Liver (tissue), 8 donors: ENCODE measurements at regions not wholly inside any gene's neighbourhood (a gene's known extent, or its start where the extent isn't known, plus 50 kb on each side); places are given as distances from the start of the nearest gene placed in this dataset.

ENCODE experiments used
- DNase-seq: peaks from one replicate; pipeline ENCODE4 v3.0.0-alpha.2; 2017; ENCODE audit warnings: low spot score
- H3K27ac ChIP-seq, 2 donors: one replicate each; pipeline ENCODE4 v1.7.0; 2013; ENCODE audit warnings: inconsistent platforms in 2 of 2, low read length in 2 of 2, control low read depth in 1 of 2, low read depth in 1 of 2, mild to moderate bottlenecking in 1 of 2
- H3K27me3 ChIP-seq, 4 donors: one replicate each; pipeline versions ENCODE4 v1.6.1 to v1.7.0; 2013; ENCODE audit warnings: low read length in 3 of 4, inconsistent platforms in 1 of 4, mild to moderate bottlenecking in 1 of 4, moderate library complexity in 1 of 4; ENCODE audit not compliant: control insufficient read depth in 4 of 4, insufficient read depth in 4 of 4
- H3K36me3 ChIP-seq, 4 donors: one replicate each; pipeline versions ENCODE4 v1.6.1 to v1.7.0; 2013; ENCODE audit warnings: low read length in 3 of 4, mild to moderate bottlenecking in 3 of 4, low read depth in 1 of 4, moderate library complexity in 1 of 4; ENCODE audit not compliant: control insufficient read depth in 4 of 4, insufficient read depth in 3 of 4
- H3K4me1 ChIP-seq, 4 donors: one replicate each; pipeline versions ENCODE4 v1.6.1 to v1.7.0; 2013; ENCODE audit warnings: low read length in 3 of 4, mild to moderate bottlenecking in 3 of 4, moderate library complexity in 1 of 4; ENCODE audit not compliant: control insufficient read depth in 4 of 4, insufficient read depth in 4 of 4
- H3K4me3 ChIP-seq, 3 donors: one replicate each; pipeline versions ENCODE4 v1.6.1 to v1.7.0; 2013; ENCODE audit warnings: low read length in 3 of 3, control low read depth in 1 of 3, low read depth in 1 of 3, mild to moderate bottlenecking in 1 of 3
- H3K9ac ChIP-seq, 2 donors: one replicate each; pipeline ENCODE4 v1.7.0; 2013; ENCODE audit warnings: low read length in 2 of 2, mild to moderate bottlenecking in 2 of 2, moderate library complexity in 2 of 2, control low read depth in 1 of 2, low read depth in 1 of 2
- H3K9me3 ChIP-seq, 4 donors: one replicate each; pipeline versions ENCODE4 v1.6.1 to v1.7.0; 2013; ENCODE audit warnings: low read length in 3 of 4; ENCODE audit not compliant: control insufficient read depth in 4 of 4
- EGR1 ChIP-seq, 2 donors: IDR thresholded peaks; 2 replicates each; pipeline ENCODE4 v1.6.1; 2016 to 2018; ENCODE audit warnings: antibody characterized with exemption in 2 of 2, low read depth in 2 of 2
- FOXA1 ChIP-seq: IDR thresholded peaks from 2 replicates; pipeline ENCODE4 v1.6.1; 2016; ENCODE audit warnings: antibody characterized with exemption
- FOXA2 ChIP-seq: IDR thresholded peaks from 2 replicates; pipeline ENCODE4 v1.6.1; 2016; ENCODE audit warnings: antibody characterized with exemption
- GABPA ChIP-seq, 2 donors: IDR thresholded peaks in 1 of 2; conservative IDR thresholded peaks in 1 of 2; 2 replicates each; pipeline ENCODE4 v1.6.1; 2016; ENCODE audit warnings: antibody characterized with exemption in 2 of 2, mild to moderate bottlenecking in 1 of 2, moderate library complexity in 1 of 2
- HNF4A ChIP-seq, 2 donors: conservative IDR thresholded peaks; 2 replicates each; pipeline ENCODE4 v1.6.1; 2016; ENCODE audit warnings: antibody characterized with exemption in 2 of 2, mild to moderate bottlenecking in 2 of 2
- HNF4G ChIP-seq: IDR thresholded peaks from 2 replicates; pipeline ENCODE4 v1.6.1; 2016; ENCODE audit warnings: antibody characterized with exemption
- JUND ChIP-seq, 2 donors: IDR thresholded peaks; 2 replicates each; pipeline ENCODE4 v1.6.1; 2016; ENCODE audit warnings: antibody characterized with exemption in 2 of 2
- NR2F2 ChIP-seq: IDR thresholded peaks from 2 replicates; pipeline ENCODE4 v1.6.1; 2016; ENCODE audit warnings: antibody characterized with exemption
- RAD21 ChIP-seq, 2 donors: IDR thresholded peaks; 2 replicates each; pipeline ENCODE4 v1.6.1; 2016; ENCODE audit warnings: antibody characterized with exemption in 2 of 2, mild to moderate bottlenecking in 2 of 2
- REST ChIP-seq: IDR thresholded peaks from 2 replicates; pipeline ENCODE4 v1.6.1; 2016; ENCODE audit warnings: antibody characterized with exemption, mild to moderate bottlenecking
- RXRA ChIP-seq, 2 donors: IDR thresholded peaks; 2 replicates each; pipeline ENCODE4 v1.6.1; 2017 to 2018; ENCODE audit warnings: antibody characterized with exemption in 2 of 2, mild to moderate bottlenecking in 1 of 2
- SP1 ChIP-seq: IDR thresholded peaks from 2 replicates; pipeline ENCODE4 v1.6.1; 2018; ENCODE audit warnings: antibody characterized with exemption, mild to moderate bottlenecking
- TAF1 ChIP-seq: conservative IDR thresholded peaks from 2 replicates; pipeline ENCODE4 v1.6.1; 2016; ENCODE audit warnings: antibody characterized with exemption, mild to moderate bottlenecking
- YY1 ChIP-seq: IDR thresholded peaks from 2 replicates; pipeline ENCODE4 v1.6.1; 2016; ENCODE audit warnings: antibody characterized with exemption, mild to moderate bottlenecking
- WGBS: extraction: QIAGEN DNeasy Blood & Tissue Kit; methylation state at CpG from one replicate; pipeline ENCODE4 v1.1.7; 2013; 5-methylcytosine and 5-hydroxymethylcytosine counted together
- TF ChIP-seq, protein P1 (sequence below): IDR thresholded peaks from 2 replicates; pipeline ENCODE4 v1.6.1; 2016; ENCODE audit warnings: antibody characterized with exemption
- TF ChIP-seq, protein P2 (sequence below): fragments of 150-350 bp; IDR thresholded peaks from 2 replicates; pipeline ENCODE4 v1.5.1; 2017; ENCODE audit warnings: improper control_type of control experiment, low read depth, low read length; ENCODE audit not compliant: missing input control
- TF ChIP-seq, protein P3 (sequence below): IDR thresholded peaks from 2 replicates; pipeline ENCODE4 v1.6.1; 2016; ENCODE audit warnings: antibody characterized with exemption
- TF ChIP-seq, protein P4 (sequence below): IDR thresholded peaks from 2 replicates; pipeline ENCODE4 v1.6.1; 2016; ENCODE audit warnings: antibody characterized with exemption
- donor health status: healthy.
- donor health status: healthy.
- donor health status: healthy.
- donor health status: healthy.
- donor health status: healthy.

- WGBS, result 60% methylated on average over 1 of the region's 1 CpG
- no peak overlapping the region for H3K9ac ChIP-seq
- H3K36me3 ChIP-seq, result no peaks in the 10 kb centered on the region
- H3K27me3 ChIP-seq, result no peaks in the 10 kb centered on the region
- no peaks in the 10 kb centered on the region for H3K9me3 ChIP-seq
- TF ChIP-seq GABPA (IDR thresholded peaks at IDR 0.05 in 1 of 2, conservative IDR thresholded peaks at IDR 0.05 in 1 of 2), result no peak
- TF ChIP-seq SP1, result no peak
- TF ChIP-seq, protein P1, sequence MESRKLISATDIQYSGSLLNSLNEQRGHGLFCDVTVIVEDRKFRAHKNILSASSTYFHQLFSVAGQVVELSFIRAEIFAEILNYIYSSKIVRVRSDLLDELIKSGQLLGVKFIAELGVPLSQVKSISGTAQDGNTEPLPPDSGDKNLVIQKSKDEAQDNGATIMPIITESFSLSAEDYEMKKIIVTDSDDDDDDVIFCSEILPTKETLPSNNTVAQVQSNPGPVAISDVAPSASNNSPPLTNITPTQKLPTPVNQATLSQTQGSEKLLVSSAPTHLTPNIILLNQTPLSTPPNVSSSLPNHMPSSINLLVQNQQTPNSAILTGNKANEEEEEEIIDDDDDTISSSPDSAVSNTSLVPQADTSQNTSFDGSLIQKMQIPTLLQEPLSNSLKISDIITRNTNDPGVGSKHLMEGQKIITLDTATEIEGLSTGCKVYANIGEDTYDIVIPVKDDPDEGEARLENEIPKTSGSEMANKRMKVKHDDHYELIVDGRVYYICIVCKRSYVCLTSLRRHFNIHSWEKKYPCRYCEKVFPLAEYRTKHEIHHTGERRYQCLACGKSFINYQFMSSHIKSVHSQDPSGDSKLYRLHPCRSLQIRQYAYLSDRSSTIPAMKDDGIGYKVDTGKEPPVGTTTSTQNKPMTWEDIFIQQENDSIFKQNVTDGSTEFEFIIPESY, result no peak
- no peak for TF ChIP-seq FOXA2
- TF ChIP-seq EGR1 (IDR thresholded peaks at IDR 0.05; ENCODE audit: low read depth in 2 of 2), result no peak
- no peak for TF ChIP-seq NR2F2
- no peak for TF ChIP-seq TAF1
- TF ChIP-seq HNF4G, result no peak
- TF ChIP-seq, protein P2, sequence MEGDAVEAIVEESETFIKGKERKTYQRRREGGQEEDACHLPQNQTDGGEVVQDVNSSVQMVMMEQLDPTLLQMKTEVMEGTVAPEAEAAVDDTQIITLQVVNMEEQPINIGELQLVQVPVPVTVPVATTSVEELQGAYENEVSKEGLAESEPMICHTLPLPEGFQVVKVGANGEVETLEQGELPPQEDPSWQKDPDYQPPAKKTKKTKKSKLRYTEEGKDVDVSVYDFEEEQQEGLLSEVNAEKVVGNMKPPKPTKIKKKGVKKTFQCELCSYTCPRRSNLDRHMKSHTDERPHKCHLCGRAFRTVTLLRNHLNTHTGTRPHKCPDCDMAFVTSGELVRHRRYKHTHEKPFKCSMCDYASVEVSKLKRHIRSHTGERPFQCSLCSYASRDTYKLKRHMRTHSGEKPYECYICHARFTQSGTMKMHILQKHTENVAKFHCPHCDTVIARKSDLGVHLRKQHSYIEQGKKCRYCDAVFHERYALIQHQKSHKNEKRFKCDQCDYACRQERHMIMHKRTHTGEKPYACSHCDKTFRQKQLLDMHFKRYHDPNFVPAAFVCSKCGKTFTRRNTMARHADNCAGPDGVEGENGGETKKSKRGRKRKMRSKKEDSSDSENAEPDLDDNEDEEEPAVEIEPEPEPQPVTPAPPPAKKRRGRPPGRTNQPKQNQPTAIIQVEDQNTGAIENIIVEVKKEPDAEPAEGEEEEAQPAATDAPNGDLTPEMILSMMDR, result no peak
- TF ChIP-seq, protein P3, sequence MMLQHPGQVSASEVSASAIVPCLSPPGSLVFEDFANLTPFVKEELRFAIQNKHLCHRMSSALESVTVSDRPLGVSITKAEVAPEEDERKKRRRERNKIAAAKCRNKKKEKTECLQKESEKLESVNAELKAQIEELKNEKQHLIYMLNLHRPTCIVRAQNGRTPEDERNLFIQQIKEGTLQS, result no peak
- no peak for TF ChIP-seq RXRA (IDR thresholded peaks at IDR 0.05)
- TF ChIP-seq REST, result no peak
- TF ChIP-seq, protein P4, sequence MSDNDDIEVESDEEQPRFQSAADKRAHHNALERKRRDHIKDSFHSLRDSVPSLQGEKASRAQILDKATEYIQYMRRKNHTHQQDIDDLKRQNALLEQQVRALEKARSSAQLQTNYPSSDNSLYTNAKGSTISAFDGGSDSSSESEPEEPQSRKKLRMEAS, result no peak
- TF ChIP-seq FOXA1, result no peak
- TF ChIP-seq JUND (IDR thresholded peaks at IDR 0.05), result no peak
- TF ChIP-seq RAD21 (IDR thresholded peaks at IDR 0.05), result no peak
- no peak for TF ChIP-seq YY1
- TF ChIP-seq HNF4A (conservative IDR thresholded peaks at IDR 0.05), result no peak
- no peak overlapping the region for H3K4me3 ChIP-seq
- no peak overlapping the region for H3K27ac ChIP-seq
- DNase-seq, result no peak
- H3K4me1 ChIP-seq, result no peaks in the 10 kb centered on the region
Measured at GRCh38 chr9:73665253-73665652, 513.6 kb downstream of the ANXA1 start.

DNA sequence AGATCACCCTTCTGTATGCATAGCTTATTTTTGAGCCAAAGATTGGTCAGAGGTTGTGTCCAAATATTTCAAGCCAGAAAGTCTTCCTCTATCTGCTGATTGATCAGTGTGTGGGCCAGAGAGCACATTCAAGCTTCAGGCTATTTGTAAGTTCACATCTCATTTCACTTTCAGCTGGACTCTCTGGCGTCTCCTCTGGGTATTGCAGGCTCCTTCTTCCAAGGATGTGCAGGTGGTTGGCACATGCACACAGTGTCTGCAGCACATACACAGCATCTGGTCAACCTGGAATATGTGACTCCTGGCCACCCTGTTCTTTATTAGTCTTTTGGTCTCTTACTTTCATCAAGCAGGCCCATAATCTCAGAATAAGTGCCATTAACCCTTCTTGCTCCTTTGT, 516.1 kb downstream of the ANXA1 start:
- 65% methylated on average over 1 of the region's 1 CpG for WGBS
- H3K27ac ChIP-seq, result no peak overlapping the region
- no peaks in the 10 kb centered on the region for H3K27me3 ChIP-seq
- DNase-seq, result no peak
- no peak overlapping the region for H3K4me3 ChIP-seq
- TF ChIP-seq GABPA (IDR thresholded peaks at IDR 0.05 in 1 of 2, conservative IDR thresholded peaks at IDR 0.05 in 1 of 2), result no peak
- H3K9me3 ChIP-seq, result no peaks in the 10 kb centered on the region
- no peak overlapping the region for H3K9ac ChIP-seq
- no peaks in the 10 kb centered on the region for H3K36me3 ChIP-seq
- H3K4me1 ChIP-seq, result no peaks in the 10 kb centered on the region
